ENCODE measurements at regions not wholly inside any gene's neighbourhood (a gene's known extent, or its start where the extent isn't known, plus 50 kb on each side); places are given as distances from the start of the nearest gene placed in this dataset.

DNA sequence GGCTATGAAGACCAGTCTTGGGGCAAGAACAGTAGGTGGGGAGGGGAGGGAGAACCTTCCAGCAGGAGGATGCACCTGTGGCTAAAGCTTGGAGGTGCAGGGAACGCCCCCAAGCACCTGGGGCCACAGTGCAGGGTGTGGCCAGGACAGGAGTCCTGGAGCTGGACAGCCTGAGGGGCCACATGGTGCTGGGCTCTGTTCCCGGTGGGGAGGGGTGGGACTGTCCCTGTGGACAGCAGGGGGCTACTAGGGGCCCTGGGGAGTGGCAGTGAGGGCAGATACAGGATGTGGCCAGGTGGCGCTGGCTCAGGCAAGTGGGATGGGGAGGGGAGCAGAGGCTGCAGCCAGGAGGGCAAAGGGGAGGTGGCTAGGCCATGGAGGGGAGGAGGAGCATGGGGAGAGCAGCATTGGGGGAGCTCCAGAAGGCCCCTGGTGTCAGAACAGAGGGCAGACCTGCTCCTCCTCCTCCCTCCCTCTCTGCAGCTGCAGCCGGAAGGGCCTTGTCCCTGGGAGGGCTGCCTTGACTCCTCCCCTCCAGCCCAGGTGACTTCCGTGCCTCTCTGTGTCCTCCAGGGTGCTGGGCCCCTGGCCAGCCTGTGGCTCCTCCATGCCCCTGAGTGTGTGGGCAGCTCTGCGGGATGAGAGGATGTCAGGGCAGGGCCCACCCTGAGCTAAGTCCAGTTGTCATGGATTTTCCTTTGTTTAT, 68.4 kb upstream of the DLK1 start:
- DNase-seq (ENCODE audit: low read depth in 2 of 2, low spot score in 1 of 2): no peak

DNA sequence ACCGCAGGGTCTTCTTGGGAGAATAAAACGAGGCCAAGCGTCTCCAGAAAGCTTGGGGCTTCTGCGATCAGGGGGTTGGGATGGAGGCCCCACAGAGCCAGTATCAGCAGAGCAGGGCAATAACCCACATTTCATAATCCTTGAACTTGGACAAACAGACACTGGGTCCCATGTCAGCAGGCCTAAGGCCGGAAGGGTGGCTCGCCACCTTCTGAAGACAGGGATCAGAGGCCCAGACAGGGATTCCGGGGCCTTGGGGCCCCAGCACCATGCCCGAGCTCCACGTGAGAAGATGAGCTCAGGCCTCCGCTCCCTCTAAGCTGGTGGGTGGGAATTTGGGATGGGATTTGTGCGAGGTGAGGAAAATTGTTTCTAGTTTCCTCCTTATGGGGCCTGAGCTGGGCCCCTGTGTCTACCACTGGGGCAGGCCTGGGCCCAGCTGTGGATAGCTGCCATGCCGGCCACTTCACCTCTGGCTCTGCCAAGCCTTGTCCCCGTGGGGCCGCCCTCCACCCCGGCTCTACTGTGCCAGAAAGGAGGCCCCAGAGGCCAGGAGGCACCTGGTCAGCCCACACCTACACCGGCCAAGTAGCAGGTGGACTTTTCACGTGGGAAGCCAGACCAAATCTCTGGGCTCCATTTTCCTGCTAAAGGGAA, 67.2 kb upstream of the DLK1 start:
- DNase-seq (ENCODE audit: low read depth in 2 of 2, low spot score in 1 of 2): no peak

DNA sequence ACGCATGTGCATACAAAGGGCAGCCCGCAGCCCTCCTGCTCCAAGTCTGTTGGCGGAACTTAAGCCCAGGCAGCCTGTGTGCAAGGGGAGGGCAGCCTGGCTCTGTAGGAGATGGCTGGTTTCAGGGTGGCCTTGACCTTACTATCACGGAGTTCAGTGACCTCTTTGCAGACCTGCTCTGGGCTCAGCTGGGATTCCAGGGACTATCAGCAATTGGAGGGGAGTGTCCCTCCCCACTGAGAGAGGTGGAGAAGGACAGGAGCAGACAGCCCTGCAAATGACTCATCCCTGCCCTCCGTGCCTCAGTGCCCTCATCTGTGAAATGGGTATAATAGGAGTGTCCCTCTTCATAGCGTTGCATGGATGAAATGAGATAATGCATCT, 66.2 kb upstream of the DLK1 start:
- no peak for DNase-seq (ENCODE audit: low read depth in 2 of 2, low spot score in 1 of 2)

DNA sequence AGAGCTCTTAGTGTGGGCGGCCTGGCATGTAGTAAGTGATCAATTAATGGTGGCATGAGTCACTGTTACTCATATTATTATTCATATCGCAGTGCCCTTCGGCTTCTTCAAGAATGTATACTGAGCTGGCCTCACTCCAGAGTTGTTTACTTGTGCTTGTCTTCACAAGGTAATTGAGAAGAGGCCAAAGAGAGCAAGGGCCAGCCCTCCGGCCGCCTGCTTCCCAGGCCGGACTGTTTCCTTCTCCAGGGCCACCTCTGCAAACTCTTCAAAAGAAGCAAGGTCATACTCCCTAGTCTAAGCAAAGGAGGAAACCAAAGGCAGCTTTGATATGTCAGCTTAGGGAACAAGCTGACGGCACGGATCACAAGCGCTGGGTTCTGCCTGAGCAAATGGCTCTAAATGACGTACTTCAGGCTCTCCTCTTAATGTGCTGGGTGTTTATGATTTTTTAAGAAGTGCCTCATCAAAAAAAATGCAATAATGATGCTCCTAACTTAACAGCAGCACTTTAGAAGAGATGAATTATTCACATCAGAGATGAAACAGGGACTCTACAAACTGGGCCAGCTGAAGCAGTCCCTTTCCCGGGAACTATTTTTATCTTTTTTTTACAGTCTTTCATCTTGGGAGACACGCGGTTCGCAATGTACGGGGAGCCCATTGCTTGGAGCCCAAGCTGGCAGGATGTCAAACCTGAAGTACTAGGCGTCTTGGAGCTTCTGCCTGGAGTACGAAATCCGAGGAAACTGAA, 65.6 kb upstream of the DLK1 start:
- DNase-seq (ENCODE audit: low read depth in 2 of 2, low spot score in 1 of 2): no peak

DNA sequence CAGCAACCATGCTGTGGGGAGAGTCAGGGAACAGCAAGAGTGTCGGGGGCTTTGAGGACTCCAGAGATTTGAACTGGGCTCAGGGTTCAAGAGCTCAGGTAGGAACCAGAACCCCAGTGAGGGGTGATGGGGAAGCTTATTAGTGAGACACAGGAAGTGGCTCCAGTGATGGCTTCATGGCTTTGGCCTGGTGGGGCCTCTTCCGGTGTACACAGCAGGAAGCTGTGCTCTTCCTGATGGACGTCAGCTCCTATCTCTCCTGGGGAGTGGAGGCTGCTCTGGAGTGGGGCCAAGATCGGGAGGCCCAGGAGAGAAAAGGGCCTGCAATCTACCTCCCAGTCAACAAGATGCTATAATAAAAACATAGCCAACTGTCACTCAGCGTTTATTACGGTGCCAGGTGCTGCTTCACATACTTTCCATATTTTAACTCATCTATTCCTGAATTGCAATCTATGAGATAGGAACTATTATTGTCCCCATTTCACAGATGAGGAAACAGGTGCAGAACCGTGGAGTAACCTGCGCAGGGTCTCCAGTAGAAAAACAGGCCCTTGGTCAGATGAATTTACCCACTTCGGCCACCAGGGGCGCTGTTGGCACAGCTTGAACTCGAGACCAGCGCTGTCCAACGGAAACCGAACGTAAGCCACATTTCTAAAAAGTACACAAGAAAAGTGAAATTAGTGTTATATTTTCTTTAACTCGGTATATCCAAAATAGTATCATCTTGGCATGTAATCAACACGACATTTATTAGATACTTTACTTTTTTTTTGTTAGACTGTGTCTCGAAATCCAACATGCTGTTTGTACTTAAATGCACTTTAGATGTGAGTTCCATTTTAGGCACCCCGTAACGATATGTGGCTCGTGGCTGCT, 63.6 kb upstream of the DLK1 start:
- peak in 1 of 2 donors; percentile 17 for DNase-seq (ENCODE audit: low read depth in 2 of 2, low spot score in 1 of 2)

DNA sequence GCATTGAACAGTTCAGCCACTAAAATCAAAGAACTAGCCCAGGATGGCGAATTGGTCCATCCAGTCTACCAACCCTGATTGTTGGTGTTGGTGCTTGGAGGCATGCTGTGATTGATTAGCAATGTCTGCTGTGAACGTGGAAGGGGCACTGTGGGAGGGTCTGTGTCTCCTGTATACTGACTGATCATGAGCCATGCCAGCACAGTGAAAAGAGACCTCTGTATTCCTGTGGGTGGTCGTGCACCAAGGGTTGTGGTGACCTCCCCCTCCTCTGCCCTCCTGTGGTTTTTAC, 63.0 kb upstream of the DLK1 start:
- no peak for DNase-seq (ENCODE audit: low read depth in 2 of 2, low spot score in 1 of 2)

DNA sequence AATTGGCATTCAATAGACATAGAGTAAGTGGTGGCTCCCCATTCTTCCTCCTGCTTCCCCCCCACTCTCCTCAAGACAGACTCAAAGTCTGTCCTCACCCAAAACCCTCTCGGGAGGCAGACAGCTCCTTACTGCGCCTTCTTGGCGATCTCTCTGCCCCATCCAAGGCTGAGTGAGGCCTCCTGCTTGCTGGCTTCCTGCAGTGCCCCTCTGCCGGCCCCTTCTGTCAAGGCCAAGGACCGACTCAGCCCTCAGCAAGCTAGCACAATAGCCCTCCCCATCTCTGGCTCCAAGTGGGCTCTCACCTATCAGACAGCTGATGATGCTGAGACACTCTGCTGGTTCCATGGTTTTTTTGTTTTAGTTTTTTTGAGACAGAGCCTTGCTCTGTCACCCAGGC, 62.5 kb upstream of the DLK1 start:
- DNase-seq (ENCODE audit: low read depth in 2 of 2, low spot score in 1 of 2): no peak

DNA sequence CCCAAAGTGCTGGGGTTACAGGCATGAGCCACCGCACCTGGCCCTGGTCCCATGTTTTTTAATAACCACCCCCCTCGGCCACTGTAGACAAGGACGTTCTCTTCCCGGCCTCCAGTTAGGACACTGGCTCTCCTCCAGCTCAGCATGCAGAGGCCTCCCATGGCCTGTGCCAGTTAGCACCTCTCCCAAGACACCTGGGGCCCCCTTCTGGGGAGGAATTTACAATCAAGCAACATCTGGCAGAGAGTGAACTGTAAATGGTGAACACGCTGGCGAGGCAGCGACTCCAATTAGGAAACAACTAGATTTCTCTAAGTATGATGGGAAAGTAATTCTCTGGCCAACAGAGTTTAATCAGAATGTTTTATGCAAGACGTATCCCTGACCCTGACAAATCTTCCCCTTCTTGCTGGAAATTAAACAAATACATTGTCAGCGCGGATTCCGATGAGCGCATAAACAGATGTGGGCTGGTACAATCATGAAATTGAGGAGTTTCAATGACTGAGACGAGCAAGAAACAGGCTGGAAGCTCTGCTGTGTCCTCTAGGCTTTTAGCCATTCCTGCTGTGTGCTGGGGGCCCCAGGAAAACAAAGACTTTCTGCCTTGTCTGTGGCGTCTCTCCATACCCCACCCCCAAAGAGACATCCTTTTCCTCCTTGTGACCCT, 61.7 kb upstream of the DLK1 start:
- DNase-seq (ENCODE audit: low read depth in 2 of 2, low spot score in 1 of 2): no peak

DNA sequence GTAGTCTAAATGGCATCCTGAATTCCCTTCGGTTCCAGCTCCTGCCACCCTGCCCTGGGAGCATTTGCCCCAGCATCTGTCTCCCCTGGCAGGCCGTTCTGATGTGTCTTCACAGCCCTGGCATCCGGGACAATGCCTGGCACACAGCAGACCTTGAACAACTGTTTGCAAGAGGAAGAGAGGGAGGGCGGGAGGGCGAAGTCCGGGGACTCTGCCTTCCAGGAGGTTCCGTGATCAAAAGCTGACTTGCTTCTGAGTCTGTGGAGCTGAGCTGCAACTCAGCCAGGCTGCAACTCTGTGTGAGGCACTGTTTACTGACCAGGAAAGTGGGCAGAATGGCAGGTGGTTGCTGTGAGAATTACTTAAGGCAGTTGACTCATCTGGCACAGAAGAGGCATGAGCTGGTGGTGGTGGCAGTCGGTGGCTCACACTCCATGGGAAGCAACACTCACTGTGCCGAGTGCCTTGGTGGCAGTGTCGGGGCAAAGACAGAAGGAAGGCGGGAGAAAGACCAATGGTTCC, 61.1 kb upstream of the DLK1 start:
- no peak for DNase-seq (ENCODE audit: low read depth in 2 of 2, low spot score in 1 of 2)

DNA sequence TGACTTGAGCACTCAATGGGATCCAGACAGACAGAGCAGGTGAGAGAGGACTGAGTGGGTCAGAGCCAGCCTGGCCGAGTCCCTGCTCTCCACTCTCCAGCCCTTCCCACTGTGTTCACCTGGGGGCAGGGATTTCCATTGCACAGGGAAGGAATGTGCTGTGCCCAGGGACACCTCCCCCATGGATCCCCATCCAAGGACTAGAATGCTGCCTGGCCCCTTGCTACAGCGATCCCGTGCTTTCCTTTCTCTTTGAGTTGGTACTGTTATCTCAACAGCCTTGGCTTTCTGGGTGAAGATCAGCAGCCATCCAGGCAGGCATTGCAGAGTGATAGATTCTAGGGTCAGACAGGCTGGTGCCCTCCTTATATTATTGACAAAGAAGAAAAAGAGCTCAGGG, 60.3 kb upstream of the DLK1 start:
- no peak for DNase-seq (ENCODE audit: low read depth in 2 of 2, low spot score in 1 of 2)

DNA sequence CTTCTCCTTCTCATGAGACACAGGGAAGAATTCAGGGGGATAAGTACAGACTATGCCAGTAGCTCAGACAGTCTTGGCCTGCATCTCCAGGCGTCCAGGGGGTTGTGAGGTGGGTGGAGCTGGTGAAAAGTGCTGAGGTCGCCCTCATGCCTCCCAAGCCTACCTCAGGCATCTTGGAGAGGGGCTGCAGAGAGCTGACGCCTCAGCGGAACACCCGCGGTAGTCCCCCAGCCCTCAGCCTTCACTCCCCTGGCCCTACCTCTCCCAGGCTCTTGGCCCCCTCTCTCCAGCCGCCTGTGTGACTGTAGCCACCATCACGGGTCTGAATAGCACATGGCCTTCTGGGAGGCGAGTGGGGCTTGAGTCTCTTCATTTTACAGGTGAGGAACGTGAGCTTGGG, 59.8 kb upstream of the DLK1 start:
- DNase-seq (ENCODE audit: low read depth in 2 of 2, low spot score in 1 of 2): no peak

DNA sequence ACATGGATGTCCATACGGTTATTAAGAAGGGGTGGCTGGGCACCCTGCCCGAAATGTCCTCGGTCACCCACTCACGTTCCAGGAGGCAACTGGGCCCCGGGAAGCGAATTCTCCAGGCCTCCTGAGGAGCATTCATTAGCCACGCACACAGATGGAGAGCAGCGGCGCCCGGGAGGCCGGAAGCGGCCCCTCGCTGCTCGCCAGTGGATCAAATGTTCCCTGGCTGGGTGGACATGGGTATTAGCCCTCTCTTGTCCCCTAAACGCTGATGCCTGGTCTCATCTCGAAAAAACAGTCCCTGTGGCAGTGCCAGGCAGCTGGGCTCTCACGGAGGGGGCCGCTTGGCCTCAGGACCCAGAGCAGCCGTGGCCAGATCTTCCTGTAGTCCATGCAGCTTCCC, 59.0 kb upstream of the DLK1 start:
- DNase-seq (ENCODE audit: low read depth in 2 of 2, low spot score in 1 of 2): no peak

DNA sequence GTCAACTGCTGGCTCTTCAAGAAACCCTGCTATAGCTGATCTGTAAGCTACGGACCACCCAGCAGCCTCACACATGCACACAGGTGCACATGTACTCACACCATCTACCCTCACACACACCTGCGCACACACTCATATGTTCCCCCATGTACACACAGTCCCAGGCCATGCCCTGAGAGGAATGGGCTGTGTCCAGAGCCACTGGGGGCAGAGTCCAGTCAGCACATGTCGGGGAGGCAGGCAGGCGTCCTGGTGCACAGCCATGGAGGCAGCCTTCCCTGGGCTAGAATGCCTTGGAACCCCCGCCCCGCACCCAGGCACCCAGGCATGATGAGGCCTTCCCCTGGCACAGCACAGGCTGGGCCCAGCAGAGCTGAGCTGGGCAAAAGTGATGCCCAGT, 58.3 kb upstream of the DLK1 start:
- no peak for DNase-seq (ENCODE audit: low read depth in 2 of 2, low spot score in 1 of 2)

DNA sequence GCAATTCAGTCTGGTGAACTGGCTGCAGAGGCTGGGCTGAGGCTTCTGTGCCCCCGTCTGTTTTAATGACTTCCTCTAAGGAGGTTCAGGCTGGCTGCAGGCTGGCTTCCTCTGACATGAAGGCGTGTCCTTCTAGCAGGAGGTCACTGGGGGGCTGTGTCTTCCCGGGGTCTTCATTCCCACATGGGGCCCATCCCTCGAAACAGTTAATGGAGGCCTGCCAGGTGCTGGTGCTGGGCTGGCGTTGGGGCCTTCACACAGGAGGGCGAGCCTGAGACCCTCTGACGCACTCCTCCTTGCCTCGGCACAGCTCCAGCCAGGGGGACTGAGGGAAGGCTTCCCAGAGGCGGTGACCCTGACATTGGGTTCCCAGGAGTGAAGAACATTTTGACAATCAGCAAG, 57.7 kb upstream of the DLK1 start:
- no peak for DNase-seq (ENCODE audit: low read depth in 2 of 2, low spot score in 1 of 2)

DNA sequence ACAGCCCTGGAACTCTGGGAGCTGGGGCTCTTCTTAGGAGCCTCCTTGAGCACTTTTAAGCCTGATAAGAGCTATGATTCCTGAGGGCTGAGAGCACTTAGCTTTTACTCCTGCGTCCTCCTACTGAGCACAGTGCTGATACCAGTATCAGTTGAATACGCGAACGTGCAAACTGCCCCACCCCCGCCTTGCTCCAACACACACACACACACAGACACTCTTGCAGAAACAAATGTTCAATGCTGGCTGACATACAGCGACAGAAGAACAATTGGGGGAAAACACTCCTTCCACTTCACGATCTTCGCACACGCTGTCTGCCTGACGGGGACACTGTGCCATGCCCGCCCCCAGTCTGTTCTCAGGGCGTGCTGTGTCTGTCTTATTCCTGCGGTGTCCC, 57.2 kb upstream of the DLK1 start:
- no peak for DNase-seq (ENCODE audit: low read depth in 2 of 2, low spot score in 1 of 2)

DNA sequence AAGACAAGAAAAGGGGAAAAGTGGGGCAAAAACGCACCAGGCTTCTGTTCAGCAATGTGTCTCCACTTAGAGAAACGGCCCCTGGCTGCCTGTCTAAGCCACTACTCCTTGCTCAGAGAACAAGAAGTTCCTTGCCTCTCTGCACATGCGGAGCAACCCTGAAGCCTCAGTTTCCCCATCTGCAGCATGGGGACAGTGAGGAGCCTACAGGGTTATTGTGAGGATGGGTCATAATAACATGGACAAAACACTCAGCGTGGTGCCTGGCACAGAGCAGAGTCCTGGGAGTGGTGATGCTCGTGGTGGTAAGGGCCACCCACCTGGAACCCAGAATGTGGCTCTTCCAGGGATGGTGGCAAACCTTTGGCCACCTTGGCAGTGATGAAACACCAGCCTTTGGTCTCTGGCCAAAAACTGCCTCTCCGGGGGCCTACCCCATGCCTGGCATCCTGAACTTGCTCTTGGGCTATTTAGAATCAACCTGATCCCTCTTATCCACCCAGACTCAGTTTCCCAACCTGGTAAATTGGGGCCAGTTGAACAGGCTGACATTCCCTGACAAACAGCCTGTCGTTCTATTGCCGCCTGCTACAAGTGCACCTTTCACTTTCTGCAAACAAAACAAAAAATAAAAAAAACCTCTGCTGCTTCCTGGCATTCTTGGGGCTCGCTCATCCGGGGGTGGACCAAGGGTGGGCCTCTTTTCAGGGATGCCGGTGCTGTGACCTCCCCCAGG, 56.5 kb upstream of the DLK1 start:
- DNase-seq (ENCODE audit: low read depth in 2 of 2, low spot score in 1 of 2): no peak

DNA sequence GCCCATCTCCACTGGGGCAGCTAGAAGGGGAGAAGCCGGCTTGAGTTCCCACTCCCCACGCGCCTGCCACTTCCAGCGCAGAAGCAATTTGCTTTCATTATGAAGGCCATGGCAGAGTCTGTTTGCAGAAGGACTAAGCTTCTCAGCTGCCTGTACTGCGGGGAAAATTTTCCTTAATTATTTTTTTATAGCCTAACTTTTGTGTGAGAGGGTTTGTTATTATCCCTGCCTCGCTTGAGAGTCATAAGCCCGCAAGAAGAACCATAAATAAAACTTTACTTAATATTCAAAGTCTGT, 56.0 kb upstream of the DLK1 start:
- DNase-seq (ENCODE audit: low read depth in 2 of 2, low spot score in 1 of 2): no peak

DNA sequence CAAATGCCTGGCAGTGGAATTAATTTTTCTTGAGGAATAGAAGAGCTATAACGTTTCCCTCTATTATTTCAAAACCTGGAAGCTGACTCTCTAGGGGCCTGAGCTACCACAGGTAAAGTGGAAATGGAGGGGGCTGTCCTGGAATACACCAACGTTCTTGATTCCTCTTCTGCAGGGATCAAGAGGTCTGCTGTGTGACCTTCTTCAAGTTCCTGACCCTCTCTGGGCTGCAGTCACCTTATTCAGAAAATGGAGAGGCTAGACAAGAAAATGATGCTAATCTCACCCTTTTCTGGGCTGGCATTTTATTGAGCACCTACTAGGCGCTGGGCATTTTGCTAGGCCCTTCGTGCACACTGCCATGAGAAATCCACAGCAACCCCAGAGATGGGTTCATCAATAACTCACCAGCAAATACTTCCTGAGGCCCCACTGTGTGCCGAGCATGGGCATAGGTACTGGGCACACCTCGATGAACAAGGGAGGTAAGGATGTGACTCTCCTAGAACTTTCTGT, 55.2 kb upstream of the DLK1 start:
- DNase-seq (ENCODE audit: low read depth in 2 of 2, low spot score in 1 of 2): no peak

DNA sequence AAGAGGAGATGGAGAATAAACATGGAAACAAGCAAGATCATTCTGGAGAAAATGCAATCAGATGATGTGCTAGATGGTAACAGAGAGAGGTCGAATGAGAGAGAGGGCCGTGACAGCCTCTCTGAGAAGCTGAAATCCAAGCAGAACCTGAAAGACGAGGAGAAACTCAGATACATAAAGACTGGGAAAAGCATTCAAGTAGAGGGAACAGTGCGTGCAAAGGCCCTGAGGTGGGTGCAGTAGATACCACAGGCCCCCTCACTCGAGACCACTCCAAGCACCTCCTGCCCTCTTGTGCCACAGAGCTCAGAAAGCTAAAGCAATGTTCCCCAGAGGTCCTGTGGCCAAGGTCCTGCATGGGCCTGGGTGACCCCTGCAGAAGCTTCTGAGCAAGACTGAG, 54.8 kb upstream of the DLK1 start:
- no peak for DNase-seq (ENCODE audit: low read depth in 2 of 2, low spot score in 1 of 2)

DNA sequence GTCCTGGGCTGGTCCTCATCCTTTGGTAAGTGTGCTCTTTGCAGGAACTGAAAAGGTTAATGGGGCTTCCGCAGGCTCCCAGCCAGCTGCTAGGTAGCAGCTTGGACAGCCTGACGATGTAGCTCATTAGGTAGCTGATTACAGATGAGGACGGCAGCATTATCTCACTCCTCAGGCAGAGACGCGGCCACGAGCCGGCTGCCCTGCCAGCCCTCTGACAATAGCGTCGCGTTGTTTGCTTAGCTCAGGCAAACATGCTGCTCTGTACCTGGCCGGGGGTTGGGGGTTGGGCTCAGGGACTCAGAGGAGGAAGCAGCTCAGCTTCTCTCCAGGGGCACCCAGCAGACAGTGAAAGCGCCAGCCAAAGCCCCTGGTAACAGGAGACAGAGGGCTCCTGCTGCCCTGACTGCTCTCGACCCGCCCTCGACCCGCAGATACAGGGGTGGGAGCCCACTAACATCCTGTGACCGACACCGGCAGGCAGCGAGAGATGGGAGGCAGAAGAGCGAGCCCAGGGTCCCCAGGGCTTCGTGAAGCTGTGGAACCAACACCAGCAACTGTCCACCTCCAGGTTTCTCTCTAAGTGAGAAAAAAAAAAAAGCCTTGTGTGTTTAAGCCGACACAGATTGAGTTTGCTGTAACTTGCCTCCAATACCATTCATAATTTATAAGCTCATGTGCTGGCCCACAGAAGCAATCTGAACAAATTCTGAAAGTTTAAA, 53.4 kb upstream of the DLK1 start:
- no peak for DNase-seq (ENCODE audit: low read depth in 2 of 2, low spot score in 1 of 2)

Data from stimulated activated CD8-positive, alpha-beta memory T cell treated with anti-CD3 and anti-CD28 coated beads, Interleukin-4, amount 100 ng/mL, for 4 hours (primary cell).